GM19099 (cell line): ENCODE measurements at regions not wholly inside any gene's neighbourhood (a gene's known extent, or its start where the extent isn't known, plus 50 kb on each side); places are given as distances from the start of the nearest gene placed in this dataset.

Source experiments
- POLR2A ChIP-seq: IDR thresholded peaks from 3 replicates; pipeline ENCODE4 v1.6.1; 2011; ENCODE audit warnings: low read depth; ENCODE audit not compliant: insufficient read length; ENCODE audit errors: extremely low read depth

GRCh38 chr13:50344717-50345116, 329.5 kb downstream of the KCNRG start:
- no peak for TF ChIP-seq POLR2A

- no peak for TF ChIP-seq POLR2A
Measured at GRCh38 chr13:50345804-50346203, 330.6 kb downstream of the KCNRG start.

GRCh38 chr13:50348371-50348770, 333.1 kb downstream of the KCNRG start:
- TF ChIP-seq POLR2A: no peak

- TF ChIP-seq POLR2A: no peak
Measured at GRCh38 chr13:50352720-50353480, 337.7 kb downstream of the KCNRG start.

GRCh38 chr13:50353651-50354415, 338.6 kb downstream of the KCNRG start:
- TF ChIP-seq POLR2A: no peak

GRCh38 chr13:50355797-50356196, 340.6 kb downstream of the KCNRG start:
- no peak for TF ChIP-seq POLR2A

GRCh38 chr13:50357136-50357535, 341.9 kb downstream of the KCNRG start:
- no peak for TF ChIP-seq POLR2A

- no peak for TF ChIP-seq POLR2A
Measured at GRCh38 chr13:50357586-50358118, 342.4 kb downstream of the KCNRG start.

GRCh38 chr13:50358231-50359040, 343.2 kb downstream of the KCNRG start:
- TF ChIP-seq POLR2A: no peak

GRCh38 chr13:50359041-50359367, 343.8 kb downstream of the KCNRG start:
- TF ChIP-seq POLR2A: no peak

- TF ChIP-seq POLR2A: no peak
Measured at GRCh38 chr13:50359779-50360178, 344.5 kb downstream of the KCNRG start.

- TF ChIP-seq POLR2A: no peak
Measured at GRCh38 chr13:50360637-50361036, 345.4 kb downstream of the KCNRG start.

GRCh38 chr13:50361282-50361681, 346.0 kb downstream of the KCNRG start:
- TF ChIP-seq POLR2A: no peak

- no peak for TF ChIP-seq POLR2A
Measured at GRCh38 chr13:50365408-50366391, 350.5 kb downstream of the KCNRG start.
